OCI-LY7 (cell line): ENCODE measurements at regions not wholly inside any gene's neighbourhood (a gene's known extent, or its start where the extent isn't known, plus 50 kb on each side); places are given as distances from the start of the nearest gene placed in this dataset.

Experiments used
- BruUV-seq: library from RNA; stranded (reverse); fragments of 400-500 nt; replicated peaks from 2 replicates; lab custom pipeline; 2021; lab: Mats Ljungman, UMichigan
- CTCF ChIA-PET: fragments of 300-600 bp; sonication (Branson Sonifier 250); formaldehyde crosslinking; loops from one replicate; lab custom pipeline; 2022; ENCODE audit warnings: antibody characterized with exemption; ENCODE audit not compliant: unreplicated experiment; lab: Charles Lee
- POLR2A ChIA-PET: fragments of 300-600 bp; sonication (Branson Sonifier 250); formaldehyde crosslinking; loops from one replicate; lab custom pipeline; 2022; ENCODE audit warnings: antibody characterized with exemption; lab: Charles Lee
- DNase-seq: peaks from one replicate; pipeline ENCODE4 v3.0.0-alpha.2; 2015; ENCODE audit warnings: low spot score
- H2AFZ ChIP-seq: fragments of 200-600 bp; sonication (generic), shearing (Covaris generic); 2 replicates; pipeline ENCODE4 v1.6.1; 2014; ENCODE audit warnings: mild to moderate bottlenecking, antibody characterized with exemption, low read length, moderate library complexity
- H3K27ac ChIP-seq: fragments of 200-600 bp; sonication (generic); 2 replicates; pipeline ENCODE4 v1.5.1; 2014; ENCODE audit warnings: mixed run types, low read depth, mild to moderate bottlenecking, moderate library complexity, low read length, inconsistent platforms; ENCODE audit not compliant: poor library complexity, severe bottlenecking
- H3K36me3 ChIP-seq: fragments of 200-600 bp; sonication (generic); 2 replicates; pipeline ENCODE4 v1.6.1; 2014; ENCODE audit warnings: mild to moderate bottlenecking, antibody characterized with exemption, low read length, moderate library complexity, mixed read lengths; ENCODE audit not compliant: insufficient read depth
- H3K4me1 ChIP-seq: fragments of 200-600 bp; sonication (generic); 2 replicates; pipeline ENCODE4 v1.5.1; 2014; ENCODE audit warnings: mild to moderate bottlenecking, low read length; ENCODE audit not compliant: insufficient read depth, poor library complexity, severe bottlenecking
- H3K4me2 ChIP-seq: fragments of 200-600 bp; sonication (generic); 2 replicates; pipeline ENCODE4 v1.6.1; 2014; ENCODE audit warnings: mild to moderate bottlenecking, low read length
- H3K4me3 ChIP-seq: fragments of 200-600 bp; sonication (generic); 2 replicates; pipeline ENCODE4 v1.5.1; 2014; ENCODE audit warnings: mild to moderate bottlenecking, low read depth, low read length; ENCODE audit not compliant: poor library complexity, severe bottlenecking
- H3K79me2 ChIP-seq: fragments of 200-600 bp; sonication (generic); 2 replicates; pipeline ENCODE4 v1.6.1; 2016; ENCODE audit warnings: low read depth, mild to moderate bottlenecking, low read length, moderate library complexity, mixed read lengths; ENCODE audit not compliant: insufficient read depth
- H3K9me2 ChIP-seq: fragments of 200-600 bp; sonication (generic); 2 replicates; pipeline ENCODE4 v1.6.1; 2016; ENCODE audit warnings: mild to moderate bottlenecking, low read length, mixed read lengths; ENCODE audit not compliant: insufficient read depth
- H3K9me3 ChIP-seq: fragments of 200-600 bp; sonication (generic); 2 replicates; pipeline ENCODE4 v1.6.1; 2014; ENCODE audit warnings: mild to moderate bottlenecking, mixed run types, low read length, mixed read lengths
- H4K20me1 ChIP-seq: fragments of 200-600 bp; sonication (generic); 2 replicates; pipeline ENCODE4 v1.6.1; 2014; ENCODE audit warnings: mild to moderate bottlenecking, antibody characterized with exemption, low read length, moderate library complexity, mixed read lengths; ENCODE audit not compliant: insufficient read depth
- CTCF ChIP-seq: fragments of 200-600 bp; sonication (generic); conservative IDR thresholded peaks from 2 replicates; pipeline ENCODE4 v1.5.1; 2014; ENCODE audit warnings: mild to moderate bottlenecking, antibody characterized with exemption, low read length, moderate library complexity, mixed read lengths
- EZH2phosphoT487 ChIP-seq: fragments of 200-600 bp; sonication (generic); IDR thresholded peaks from 2 replicates; pipeline ENCODE4 v1.6.1; 2018; ENCODE audit warnings: low read depth, borderline replicate concordance, mild to moderate bottlenecking, mixed run types, antibody characterized with exemption, low read length, moderate library complexity, mixed read lengths
- intact Hi-C: fragments of 100-400 bp; cut with micrococcal nuclease; formaldehyde crosslinking; loops from one replicate; pipeline ENCODE4 v1.10.0; 2022; ENCODE audit not compliant: unreplicated experiment

- ChIA-PET POLR2A (interaction anchor here (0.6 kb wide), 1 partner anchor 502 kb away, joined by 3 read pairs; no protein-coding TSS in a partner anchor), CTCF (no interaction called here)
- no peaks in the 10 kb centered on the region for H3K36me3 ChIP-seq
- no peaks in the 10 kb centered on the region for H3K9me3 ChIP-seq
- H4K20me1 ChIP-seq, result no peaks in the 10 kb centered on the region
- DNase-seq, result no peak
- no peaks in the 10 kb centered on the region for H3K79me2 ChIP-seq
- BruUV-seq, result no TSS peak
- no peak overlapping the region for H3K4me2 ChIP-seq
- H3K9me2 ChIP-seq, result no peaks in the 10 kb centered on the region
- no peaks in the 10 kb centered on the region for H3K4me1 ChIP-seq
- H3K27ac ChIP-seq, result no peak overlapping the region
- no peak overlapping the region for H2AFZ ChIP-seq
- TF ChIP-seq CTCF (no peak), EZH2phosphoT487 (no peak)
- H3K4me3 ChIP-seq, result no peak overlapping the region
- intact Hi-C loops, result no loop called here
Measured at GRCh38 chr10:111974325-111974724, 209.2 kb downstream of the GPAM start.

GRCh38 chr10:111976557-111976956 lies 207.0 kb downstream of the GPAM start:
- Histone ChIP-seq H3K27ac (no peak overlapping the region), H4K20me1 (no peaks in the 10 kb centered on the region), H3K4me2 (no peak overlapping the region), H3K36me3 (no peaks in the 10 kb centered on the region), H3K9me2 (no peaks in the 10 kb centered on the region), H3K9me3 (no peaks in the 10 kb centered on the region), H3K79me2 (no peaks in the 10 kb centered on the region), H3K4me3 (no peak overlapping the region), H2AFZ (no peak overlapping the region), H3K4me1 (no peaks in the 10 kb centered on the region)
- no peak for TF ChIP-seq CTCF
- TF ChIP-seq EZH2phosphoT487, result no peak
- intact Hi-C loops, result no loop called here
- DNase-seq, result no peak
- ChIA-PET POLR2A (no interaction called here), CTCF (no interaction called here)
- BruUV-seq, result no TSS peak

GRCh38 chr10:111984057-111984456 lies 199.5 kb downstream of the GPAM start:
- no peaks in the 10 kb centered on the region for H3K9me2 ChIP-seq
- H3K4me2 ChIP-seq, result no peak overlapping the region
- no peaks in the 10 kb centered on the region for H3K9me3 ChIP-seq
- no TSS peak for BruUV-seq
- no peak overlapping the region for H3K4me3 ChIP-seq
- POLR2A ChIA-PET, result no interaction called here
- H4K20me1 ChIP-seq, result no peaks in the 10 kb centered on the region
- no peaks in the 10 kb centered on the region for H3K36me3 ChIP-seq
- no peaks in the 10 kb centered on the region for H3K79me2 ChIP-seq
- intact Hi-C loops, result no loop called here
- no peak overlapping the region for H3K27ac ChIP-seq
- DNase-seq, result no peak
- H3K4me1 ChIP-seq, result no peaks in the 10 kb centered on the region
- no peak for TF ChIP-seq CTCF
- TF ChIP-seq EZH2phosphoT487, result no peak
- no peak overlapping the region for H2AFZ ChIP-seq
- CTCF ChIA-PET, result no interaction called here
